ENCODE measurements at regions not wholly inside any gene's neighbourhood (a gene's known extent, or its start where the extent isn't known, plus 50 kb on each side); places are given as distances from the start of the nearest gene placed in this dataset.

DNA sequence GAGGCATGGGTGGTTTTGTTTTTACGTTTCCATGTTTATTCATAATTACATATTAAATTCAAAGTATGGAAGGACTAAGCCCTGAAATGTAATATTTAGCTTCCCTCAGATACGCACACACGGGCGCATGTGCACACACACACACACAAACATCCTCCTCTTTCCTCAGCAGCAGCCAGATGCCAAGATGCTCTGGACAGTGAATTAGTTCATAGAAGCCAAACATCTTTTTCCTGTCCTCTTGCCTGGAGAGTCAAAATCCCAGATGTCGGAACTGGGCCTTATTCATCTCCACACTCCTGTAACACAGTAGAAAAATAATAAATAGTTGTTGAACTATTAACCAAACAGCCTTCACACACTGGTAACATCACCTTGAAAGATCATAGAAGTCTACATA, 273.1 kb downstream of the SP3 start:
- TF ChIP-seq YY1 (IDR thresholded peaks at IDR 0.05; ENCODE audit: insufficient read depth, insufficient read length) (no peak), SUZ12 (IDR thresholded peaks at IDR 0.05; ENCODE audit: extremely low read depth, insufficient read depth, insufficient read length) (no peak)
